ENCODE measurements at regions not wholly inside any gene's neighbourhood (a gene's known extent, or its start where the extent isn't known, plus 50 kb on each side); places are given as distances from the start of the nearest gene placed in this dataset.
"Not testable (repeated sequence)": the region's sequence is repeated elsewhere in the genome, so short reads cannot be mapped to it uniquely, and the experiment has no call there.

DNA sequence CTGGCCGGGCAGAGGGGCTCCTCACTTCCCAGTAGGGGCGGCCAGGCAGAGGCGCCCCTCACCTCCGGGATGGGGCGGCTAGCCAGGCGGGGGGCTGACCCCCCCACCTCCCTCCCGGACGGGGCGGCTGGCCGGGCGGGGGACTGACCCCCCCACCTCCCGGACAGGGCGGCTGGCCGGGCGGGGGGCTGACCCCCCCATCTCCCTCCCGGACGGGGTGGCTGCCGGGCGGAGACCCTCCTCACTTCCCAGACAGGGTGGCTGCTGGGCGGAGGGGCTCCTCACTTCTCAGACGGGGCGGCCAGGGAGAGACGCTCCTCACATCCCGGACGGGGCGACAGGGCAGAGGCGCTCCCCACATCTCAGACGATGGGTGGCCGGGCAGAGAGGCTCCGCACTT is 66.4 kb upstream of the MEDAG start:
- not testable (repeated sequence) for TF ChIP-seq CTCF (IDR thresholded peaks at IDR 0.05); POLR2AphosphoS5 (IDR thresholded peaks at IDR 0.05; ENCODE audit: insufficient read depth in 1 of 2, low read depth in 1 of 2); POLR2A (IDR thresholded peaks at IDR 0.05)
